ENCODE measurements at regions not wholly inside any gene's neighbourhood (a gene's known extent, or its start where the extent isn't known, plus 50 kb on each side); places are given as distances from the start of the nearest gene placed in this dataset.

DNA sequence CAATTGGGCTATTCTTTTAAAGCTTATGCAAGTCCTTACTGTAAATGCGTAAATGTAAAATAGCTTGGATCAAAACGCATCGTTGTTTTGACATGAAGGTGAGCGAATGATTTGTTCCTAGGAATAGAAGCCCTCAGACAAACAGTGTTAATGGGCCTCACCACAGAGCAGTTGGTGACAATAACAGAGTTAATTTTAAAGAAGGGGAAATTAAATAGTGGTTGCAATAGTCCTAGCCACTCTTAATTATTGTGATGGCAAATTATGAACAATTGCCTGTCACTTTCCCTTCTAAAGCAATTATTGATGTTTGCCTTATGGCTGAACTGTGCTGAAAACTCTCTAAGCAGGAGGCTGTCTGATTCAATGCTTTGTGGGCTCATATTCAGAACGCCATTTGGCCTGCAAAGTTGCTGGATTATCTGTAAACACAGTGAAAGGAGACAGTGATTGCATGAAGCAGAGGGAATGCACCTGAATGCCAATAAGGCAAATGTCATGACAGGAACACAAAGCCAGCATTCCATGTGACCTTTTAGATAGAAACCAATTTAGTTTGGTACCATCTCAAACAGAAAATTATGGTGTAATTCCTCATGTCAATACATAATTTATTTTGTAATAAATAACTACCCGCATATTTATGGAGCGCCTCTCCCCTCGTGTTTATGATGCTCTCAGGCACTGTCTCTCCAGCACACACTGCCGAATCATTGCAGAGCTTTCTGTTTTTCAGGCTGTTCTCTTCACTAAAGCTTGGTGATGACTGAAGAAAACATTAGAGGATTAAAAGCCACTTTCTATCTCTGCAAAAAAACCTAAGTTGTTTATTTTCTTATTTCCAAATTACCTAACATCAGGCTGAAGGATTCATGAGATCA, 387.5 kb downstream of the HACE1 start:
- H3K4me3 ChIP-seq (ENCODE audit: low read depth, low read length, poor library complexity, severe bottlenecking) = no peak overlapping the region
- no peaks in the 10 kb centered on the region for H3K27me3 ChIP-seq (ENCODE audit: insufficient read depth, low read length)
- no peaks in the 10 kb centered on the region for H3K36me3 ChIP-seq (ENCODE audit: insufficient read depth, low read length)
- H3K79me2 ChIP-seq (ENCODE audit: insufficient read depth, low read length) = no peaks in the 10 kb centered on the region
- H4K20me1 ChIP-seq (ENCODE audit: insufficient read depth, low read length) = no peaks in the 10 kb centered on the region
- H2AFZ ChIP-seq (ENCODE audit: low read length) = no peak overlapping the region
- no peak overlapping the region for H3K27ac ChIP-seq (ENCODE audit: low read depth, low read length, poor library complexity, severe bottlenecking)
- no peak for TF ChIP-seq EZH2 (IDR thresholded peaks at IDR 0.05; ENCODE audit: borderline replicate concordance, low read length)
- TF ChIP-seq, protein P1, sequence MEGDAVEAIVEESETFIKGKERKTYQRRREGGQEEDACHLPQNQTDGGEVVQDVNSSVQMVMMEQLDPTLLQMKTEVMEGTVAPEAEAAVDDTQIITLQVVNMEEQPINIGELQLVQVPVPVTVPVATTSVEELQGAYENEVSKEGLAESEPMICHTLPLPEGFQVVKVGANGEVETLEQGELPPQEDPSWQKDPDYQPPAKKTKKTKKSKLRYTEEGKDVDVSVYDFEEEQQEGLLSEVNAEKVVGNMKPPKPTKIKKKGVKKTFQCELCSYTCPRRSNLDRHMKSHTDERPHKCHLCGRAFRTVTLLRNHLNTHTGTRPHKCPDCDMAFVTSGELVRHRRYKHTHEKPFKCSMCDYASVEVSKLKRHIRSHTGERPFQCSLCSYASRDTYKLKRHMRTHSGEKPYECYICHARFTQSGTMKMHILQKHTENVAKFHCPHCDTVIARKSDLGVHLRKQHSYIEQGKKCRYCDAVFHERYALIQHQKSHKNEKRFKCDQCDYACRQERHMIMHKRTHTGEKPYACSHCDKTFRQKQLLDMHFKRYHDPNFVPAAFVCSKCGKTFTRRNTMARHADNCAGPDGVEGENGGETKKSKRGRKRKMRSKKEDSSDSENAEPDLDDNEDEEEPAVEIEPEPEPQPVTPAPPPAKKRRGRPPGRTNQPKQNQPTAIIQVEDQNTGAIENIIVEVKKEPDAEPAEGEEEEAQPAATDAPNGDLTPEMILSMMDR (IDR thresholded peaks at IDR 0.05; ENCODE audit: low read length) = no peak
- H3K9ac ChIP-seq (ENCODE audit: low read length) = no peak overlapping the region
- H3K9me3 ChIP-seq (ENCODE audit: low read length) = no peaks in the 10 kb centered on the region
- H3K4me1 ChIP-seq (ENCODE audit: insufficient read depth, low read length, severe bottlenecking) = no peaks in the 10 kb centered on the region
- H3K9me2 ChIP-seq (ENCODE audit: low read depth, low read length) = no peaks in the 10 kb centered on the region
- H3K4me2 ChIP-seq (ENCODE audit: low read length) = no peak overlapping the region
- no peaks in the 10 kb centered on the region for H3F3A ChIP-seq (ENCODE audit: insufficient read depth, low read length)

DNA sequence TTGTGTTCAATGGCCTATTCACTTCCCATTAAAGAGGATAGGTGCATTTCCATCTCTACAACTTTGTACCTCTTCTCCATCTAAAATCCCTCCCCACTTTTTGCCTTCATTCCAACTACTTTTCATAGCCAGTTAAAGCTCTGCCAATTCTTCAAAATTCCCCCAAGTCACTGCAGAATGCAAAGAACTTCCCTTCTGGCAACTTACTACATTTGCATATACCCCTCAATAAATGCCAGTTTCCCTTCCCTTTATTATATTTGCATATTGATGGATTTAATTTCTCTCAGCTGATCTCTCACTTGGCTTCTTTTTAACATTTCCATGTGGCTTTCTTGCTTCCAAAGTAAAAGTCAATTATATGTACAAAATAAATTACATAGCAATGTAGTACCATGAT, 393.4 kb downstream of the HACE1 start:
- Histone ChIP-seq H3K27ac (ENCODE audit: low read depth, low read length, poor library complexity, severe bottlenecking) (no peak overlapping the region), H3K79me2 (ENCODE audit: insufficient read depth, low read length) (no peaks in the 10 kb centered on the region), H3K4me3 (ENCODE audit: low read depth, low read length, poor library complexity, severe bottlenecking) (no peak overlapping the region)

DNA sequence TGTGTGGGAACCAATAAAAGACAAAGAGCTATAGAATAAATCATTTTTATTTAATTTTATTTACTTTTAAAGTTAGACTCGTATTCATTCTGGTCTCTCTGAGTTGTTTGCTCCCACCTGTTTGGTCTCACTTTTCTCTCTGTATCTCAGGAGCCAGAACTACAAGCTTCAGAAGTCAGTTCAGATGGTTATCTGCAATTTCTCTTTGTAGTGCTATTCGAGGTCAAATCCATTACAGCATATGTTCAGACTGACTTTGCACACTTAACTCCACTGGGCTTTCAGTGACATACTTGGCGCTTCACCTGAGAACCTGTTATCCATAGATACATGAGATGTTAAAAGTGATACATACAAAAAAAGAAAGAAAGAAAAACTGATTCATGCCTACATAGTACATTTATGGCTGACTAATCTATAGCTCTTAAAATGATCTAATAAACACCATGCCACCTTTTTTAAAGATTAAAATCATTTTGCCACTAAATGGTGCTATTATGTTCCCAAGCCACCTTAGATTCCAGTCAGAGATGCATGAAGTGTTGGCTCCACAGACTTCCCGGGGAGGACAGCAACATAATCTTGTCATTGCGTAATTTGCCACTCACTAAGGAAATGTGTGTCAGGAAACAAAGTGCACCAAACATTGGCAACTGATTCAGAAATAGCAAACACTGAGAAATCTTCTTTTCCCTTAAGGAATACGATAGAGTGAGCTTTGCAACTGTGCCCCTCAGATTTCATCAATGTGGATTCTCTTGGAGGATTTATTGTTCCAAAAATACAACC, 396.7 kb downstream of the HACE1 start:
- TF ChIP-seq EZH2 (IDR thresholded peaks at IDR 0.05; ENCODE audit: borderline replicate concordance, low read length) = no peak
- TF ChIP-seq, protein P1 (IDR thresholded peaks at IDR 0.05; ENCODE audit: low read length) = no peak
- H3K4me3 ChIP-seq (ENCODE audit: low read depth, low read length, poor library complexity, severe bottlenecking) = no peak overlapping the region
- H3K9me2 ChIP-seq (ENCODE audit: low read depth, low read length) = no peaks in the 10 kb centered on the region
- H3K27me3 ChIP-seq (ENCODE audit: insufficient read depth, low read length) = no peaks in the 10 kb centered on the region
- H3K36me3 ChIP-seq (ENCODE audit: insufficient read depth, low read length) = no peaks in the 10 kb centered on the region
- no peak overlapping the region for H3K9ac ChIP-seq (ENCODE audit: low read length)
- H3K9me3 ChIP-seq (ENCODE audit: low read length) = no peaks in the 10 kb centered on the region
- no peaks in the 10 kb centered on the region for H3F3A ChIP-seq (ENCODE audit: insufficient read depth, low read length)
- H3K4me1 ChIP-seq (ENCODE audit: insufficient read depth, low read length, severe bottlenecking) = no peaks in the 10 kb centered on the region
- H3K4me2 ChIP-seq (ENCODE audit: low read length) = no peak overlapping the region
- no peak overlapping the region for H2AFZ ChIP-seq (ENCODE audit: low read length)
- no peaks in the 10 kb centered on the region for H4K20me1 ChIP-seq (ENCODE audit: insufficient read depth, low read length)
- H3K27ac ChIP-seq (ENCODE audit: low read depth, low read length, poor library complexity, severe bottlenecking) = no peak overlapping the region
- no peaks in the 10 kb centered on the region for H3K79me2 ChIP-seq (ENCODE audit: insufficient read depth, low read length)

More for the DNA sequence above, 393.4 kb downstream of the HACE1 start:
- Histone ChIP-seq H4K20me1 (ENCODE audit: insufficient read depth, low read length) (no peaks in the 10 kb centered on the region), H2AFZ (ENCODE audit: low read length) (no peak overlapping the region), H3F3A (ENCODE audit: insufficient read depth, low read length) (no peaks in the 10 kb centered on the region), H3K9me3 (ENCODE audit: low read length) (no peaks in the 10 kb centered on the region), H3K4me2 (ENCODE audit: low read length) (no peak overlapping the region), H3K4me1 (ENCODE audit: insufficient read depth, low read length, severe bottlenecking) (no peaks in the 10 kb centered on the region), H3K27me3 (ENCODE audit: insufficient read depth, low read length) (no peaks in the 10 kb centered on the region), H3K9me2 (ENCODE audit: low read depth, low read length) (no peaks in the 10 kb centered on the region), H3K9ac (ENCODE audit: low read length) (no peak overlapping the region), H3K36me3 (ENCODE audit: insufficient read depth, low read length) (no peaks in the 10 kb centered on the region)
- TF ChIP-seq, protein P1 (IDR thresholded peaks at IDR 0.05; ENCODE audit: low read length) = no peak
- TF ChIP-seq EZH2 (IDR thresholded peaks at IDR 0.05; ENCODE audit: borderline replicate concordance, low read length) = no peak

Measured in OCI-LY1 (cell line).